PC-3 (cell line): ENCODE measurements at regions not wholly inside any gene's neighbourhood (a gene's known extent, or its start where the extent isn't known, plus 50 kb on each side); places are given as distances from the start of the nearest gene placed in this dataset.

ENCODE experiments used
- ATAC-seq: fragments of 200-7000 bp; cut with Tn5 transposase; 2 replicates; pipeline ENCODE4 v1.9.1; 2020; ENCODE audit warnings: mild to moderate bottlenecking, moderate library complexity
- BruUV-seq: library from RNA; stranded (reverse); fragments of 400-500 nt; replicated peaks from 2 replicates; lab custom pipeline; 2021; lab: Mats Ljungman, UMichigan
- CTCF ChIA-PET: fragments of 300-600 bp; sonication (Branson Sonifier 250); formaldehyde crosslinking; loops from one replicate; lab custom pipeline; 2022; ENCODE audit warnings: antibody characterized with exemption; lab: Charles Lee
- POLR2A ChIA-PET: fragments of 300-600 bp; sonication (Branson Sonifier 250); formaldehyde crosslinking; loops from one replicate; lab custom pipeline; 2022; ENCODE audit warnings: antibody characterized with exemption; ENCODE audit not compliant: unreplicated experiment; lab: Charles Lee
- DNase-seq: peaks from one replicate; pipeline ENCODE4 v3.0.0-alpha.2; 2015
- H2AFZ ChIP-seq: fragments of 300-600 bp; sonication (generic); 2 replicates; pipeline ENCODE4 v1.6.0; 2016; ENCODE audit warnings: antibody characterized with exemption, low read length
- H3F3A ChIP-seq: fragments of 300-600 bp; sonication (generic); one replicate; pipeline ENCODE4 v1.6.0; 2017; ENCODE audit warnings: antibody characterized with exemption, low read length, control low read depth, mild to moderate bottlenecking; ENCODE audit not compliant: unreplicated experiment
- H3K27ac ChIP-seq: fragments of 300-600 bp; sonication (generic); 2 replicates; pipeline ENCODE4 v1.5.1; 2016; ENCODE audit warnings: mild to moderate bottlenecking, low read length
- H3K27me3 ChIP-seq: fragments of 300-600 bp; sonication (generic); 2 replicates; pipeline ENCODE4 v1.6.1; 2016; ENCODE audit warnings: low read length, mixed read lengths
- H3K36me3 ChIP-seq: fragments of 300-600 bp; sonication (generic); 2 replicates; pipeline ENCODE4 v1.6.1; 2016; ENCODE audit warnings: low read depth, mixed run types, low read length, mixed read lengths
- H3K4me1 ChIP-seq: fragments of 300-600 bp; sonication (generic); 2 replicates; pipeline ENCODE4 v1.5.1; 2016; ENCODE audit warnings: low read length; ENCODE audit not compliant: insufficient read depth
- H3K4me2 ChIP-seq: fragments of 300-600 bp; sonication (generic); 2 replicates; pipeline ENCODE4 v1.6.0; 2016; ENCODE audit warnings: low read length
- H3K4me3 ChIP-seq: fragments of 300-600 bp; sonication (generic); 2 replicates; pipeline ENCODE4 v1.5.1; 2016; ENCODE audit warnings: mild to moderate bottlenecking, low read length, mixed read lengths
- H3K79me2 ChIP-seq: fragments of 300-600 bp; sonication (generic); 2 replicates; pipeline ENCODE4 v1.6.1; 2017; ENCODE audit warnings: low read length, mixed read lengths
- H3K9ac ChIP-seq: fragments of 300-600 bp; sonication (generic); 2 replicates; pipeline ENCODE4 v1.6.0; 2016; ENCODE audit warnings: mild to moderate bottlenecking, low read length
- H3K9me2 ChIP-seq: fragments of 300-600 bp; sonication (generic); replicated peaks from 2 replicates; pipeline ENCODE4 v1.6.1; 2016; ENCODE audit warnings: mixed run types, low read length, mixed read lengths
- H3K9me3 ChIP-seq: fragments of 300-600 bp; sonication (generic); 2 replicates; pipeline ENCODE4 v1.6.1; 2016; ENCODE audit warnings: low read length, mixed read lengths
- H4K20me1 ChIP-seq: fragments of 300-600 bp; sonication (generic); 2 replicates; pipeline ENCODE4 v1.6.1; 2016; ENCODE audit warnings: low read length, mixed read lengths
- EZH2 ChIP-seq: fragments of 300-600 bp; sonication (generic); IDR thresholded peaks from one replicate; pipeline ENCODE4 v1.6.1; 2017; ENCODE audit warnings: antibody characterized with exemption, mild to moderate bottlenecking, low read length; ENCODE audit not compliant: unreplicated experiment
- EZH2phosphoT487 ChIP-seq: fragments of 300-600 bp; sonication (generic); IDR thresholded peaks from 2 replicates; pipeline ENCODE4 v1.6.1; 2018; ENCODE audit warnings: mild to moderate bottlenecking, antibody characterized with exemption, low read length, borderline replicate concordance
- intact Hi-C: fragments of 100-400 bp; cut with micrococcal nuclease; formaldehyde crosslinking; loops from 2 replicates; pipeline ENCODE4 v1.9.0; 2023
- TF ChIP-seq, protein P1 (sequence below): fragments of 300-600 bp; sonication (generic); conservative IDR thresholded peaks from 2 replicates; pipeline ENCODE4 v1.5.1; 2017; ENCODE audit warnings: antibody characterized with exemption, low read depth, mild to moderate bottlenecking, low read length

DNA sequence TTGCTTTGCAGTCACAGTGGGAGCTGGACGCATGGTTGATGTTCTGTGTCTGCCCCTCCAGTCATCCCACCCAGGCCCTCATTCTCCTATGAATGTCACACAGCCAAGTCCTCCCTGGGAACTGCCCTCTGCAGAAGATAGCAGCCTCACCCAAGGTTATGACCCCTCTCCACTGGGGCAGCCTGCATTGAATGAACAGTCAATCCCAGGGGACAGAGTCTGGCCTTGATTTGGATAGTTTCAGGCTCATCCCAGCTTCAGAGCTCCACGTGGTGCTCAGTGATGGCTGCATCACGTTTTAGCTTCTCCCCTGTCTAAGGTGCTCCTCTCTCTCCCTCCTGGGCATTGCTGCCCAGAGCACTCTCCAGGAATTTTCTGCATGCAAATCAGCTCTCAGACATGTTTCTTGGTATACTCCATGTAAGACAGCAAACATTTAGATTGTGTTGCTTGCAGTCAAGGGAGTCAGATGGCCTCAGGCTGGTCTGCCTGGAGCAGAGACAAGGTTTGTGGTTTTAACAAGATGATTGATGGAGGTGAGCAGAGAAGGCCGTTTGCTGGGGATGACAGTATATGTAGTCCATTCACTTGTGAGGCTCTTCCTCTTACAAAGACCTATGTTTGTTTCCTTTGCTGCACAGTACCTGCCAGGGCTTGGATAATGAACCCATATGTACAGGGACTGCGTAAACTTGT, 56.1 kb upstream of the MSX1 start:
- H3K4me3 ChIP-seq: no peak overlapping the region
- no peak for ATAC-seq
- H2AFZ ChIP-seq: no peak overlapping the region
- no peaks in the 10 kb centered on the region for H3K36me3 ChIP-seq
- no peak overlapping the region for H3K9ac ChIP-seq
- H3K9me2 ChIP-seq: no peaks in the 10 kb centered on the region
- no TSS peak for BruUV-seq
- H3K79me2 ChIP-seq: no peaks in the 10 kb centered on the region
- ChIA-PET CTCF (no interaction called here), POLR2A (no interaction called here)
- H4K20me1 ChIP-seq: no peaks in the 10 kb centered on the region
- H3K9me3 ChIP-seq: no peaks in the 10 kb centered on the region
- no peak overlapping the region for H3K4me2 ChIP-seq
- H3K27me3 ChIP-seq: peaks cover 13% of the 10 kb centered on the region; the same call in 1 of the 2 replicates
- H3F3A ChIP-seq: no peaks in the 10 kb centered on the region
- DNase-seq: no peak
- H3K27ac ChIP-seq: no peak overlapping the region
- H3K4me1 ChIP-seq: no peaks in the 10 kb centered on the region
- intact Hi-C loops: no loop called here
- TF ChIP-seq, protein P1, sequence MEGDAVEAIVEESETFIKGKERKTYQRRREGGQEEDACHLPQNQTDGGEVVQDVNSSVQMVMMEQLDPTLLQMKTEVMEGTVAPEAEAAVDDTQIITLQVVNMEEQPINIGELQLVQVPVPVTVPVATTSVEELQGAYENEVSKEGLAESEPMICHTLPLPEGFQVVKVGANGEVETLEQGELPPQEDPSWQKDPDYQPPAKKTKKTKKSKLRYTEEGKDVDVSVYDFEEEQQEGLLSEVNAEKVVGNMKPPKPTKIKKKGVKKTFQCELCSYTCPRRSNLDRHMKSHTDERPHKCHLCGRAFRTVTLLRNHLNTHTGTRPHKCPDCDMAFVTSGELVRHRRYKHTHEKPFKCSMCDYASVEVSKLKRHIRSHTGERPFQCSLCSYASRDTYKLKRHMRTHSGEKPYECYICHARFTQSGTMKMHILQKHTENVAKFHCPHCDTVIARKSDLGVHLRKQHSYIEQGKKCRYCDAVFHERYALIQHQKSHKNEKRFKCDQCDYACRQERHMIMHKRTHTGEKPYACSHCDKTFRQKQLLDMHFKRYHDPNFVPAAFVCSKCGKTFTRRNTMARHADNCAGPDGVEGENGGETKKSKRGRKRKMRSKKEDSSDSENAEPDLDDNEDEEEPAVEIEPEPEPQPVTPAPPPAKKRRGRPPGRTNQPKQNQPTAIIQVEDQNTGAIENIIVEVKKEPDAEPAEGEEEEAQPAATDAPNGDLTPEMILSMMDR: no peak
- no peak for TF ChIP-seq EZH2
- no peak for TF ChIP-seq EZH2phosphoT487

DNA sequence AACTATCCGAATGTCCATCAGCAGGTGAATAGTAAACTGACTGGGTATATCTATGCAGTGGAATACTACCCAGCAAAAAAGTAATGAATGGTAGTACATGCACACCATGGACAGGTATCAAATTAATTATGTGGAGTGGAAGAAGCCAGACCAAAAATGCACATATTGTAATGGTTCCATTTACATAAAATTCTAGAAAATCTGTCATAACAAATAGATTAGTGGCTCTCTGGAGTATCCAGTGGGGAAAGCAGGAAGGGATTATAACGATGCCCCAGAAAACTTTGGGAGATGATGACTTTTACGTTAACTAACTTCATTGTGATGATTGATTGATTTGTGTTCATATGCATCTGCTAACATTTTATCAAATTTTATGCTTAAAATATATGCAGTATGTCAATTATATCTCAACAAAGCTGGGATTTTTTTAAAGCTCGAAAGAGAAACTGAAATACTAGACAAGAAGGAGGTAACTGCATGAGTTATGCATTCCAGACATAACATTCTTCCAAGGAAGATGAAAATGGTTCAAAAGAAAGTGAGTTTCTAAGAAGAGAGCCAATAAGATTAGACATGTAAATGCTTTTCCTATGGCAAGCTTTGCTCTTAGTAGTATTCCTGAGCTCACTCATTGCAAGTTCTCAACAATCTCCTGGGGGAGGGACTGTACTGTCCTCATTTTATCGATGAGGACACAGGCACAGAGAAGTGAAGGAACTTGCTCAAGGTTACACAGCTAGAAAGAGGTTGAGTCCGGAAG, 58.6 kb upstream of the MSX1 start:
- Histone ChIP-seq H3K9ac (no peak overlapping the region), H3K27me3 (peaks cover 25% of the 10 kb centered on the region; the same call in 1 of the 2 replicates), H3K9me2 (no peaks in the 10 kb centered on the region), H3K9me3 (no peaks in the 10 kb centered on the region), H3K4me1 (no peaks in the 10 kb centered on the region), H3K36me3 (no peaks in the 10 kb centered on the region), H3F3A (no peaks in the 10 kb centered on the region), H4K20me1 (no peaks in the 10 kb centered on the region), H3K4me3 (no peak overlapping the region), H3K79me2 (no peaks in the 10 kb centered on the region), H3K4me2 (no peak overlapping the region), H3K27ac (no peak overlapping the region), H2AFZ (no peak overlapping the region)
- CTCF ChIA-PET: no interaction called here
- intact Hi-C loops: no loop called here
- no TSS peak for BruUV-seq
- POLR2A ChIA-PET: no interaction called here
- DNase-seq: no peak
- TF ChIP-seq EZH2phosphoT487 (no peak), EZH2 (no peak)
- TF ChIP-seq, protein P1: no peak
- no peak for ATAC-seq

DNA sequence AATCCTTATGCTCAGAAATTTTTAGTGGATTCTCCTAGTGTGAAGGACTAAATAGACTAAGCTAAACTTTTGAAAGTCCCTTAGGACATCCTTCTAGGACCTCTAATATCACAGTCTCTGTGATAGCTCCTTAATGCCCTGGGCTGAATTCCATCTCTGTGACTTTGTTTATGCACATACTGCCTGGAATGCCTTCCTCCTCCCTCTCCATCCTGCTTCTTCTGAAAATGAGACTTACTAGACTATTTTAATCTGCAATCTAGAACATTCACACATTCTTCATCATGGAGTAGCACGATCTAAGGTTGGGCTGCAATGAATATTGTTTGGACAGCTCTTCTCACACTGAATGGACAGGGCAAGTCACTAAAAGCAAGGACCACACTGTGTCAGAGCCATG, 65.0 kb upstream of the MSX1 start:
- Histone ChIP-seq H3K9me2 (no peaks in the 10 kb centered on the region), H3K9ac (no peak overlapping the region), H3F3A (no peaks in the 10 kb centered on the region), H3K27me3 (peaks cover 24% of the 10 kb centered on the region; the same call in 1 of the 2 replicates), H3K4me2 (no peak overlapping the region), H4K20me1 (no peaks in the 10 kb centered on the region), H2AFZ (no peak overlapping the region), H3K36me3 (no peaks in the 10 kb centered on the region), H3K79me2 (no peaks in the 10 kb centered on the region), H3K9me3 (no peaks in the 10 kb centered on the region), H3K4me3 (no peak overlapping the region), H3K27ac (no peak overlapping the region), H3K4me1 (no peaks in the 10 kb centered on the region)
- DNase-seq (no peak), ATAC-seq (no peak)
- TF ChIP-seq, protein P1: no peak
- TF ChIP-seq EZH2phosphoT487: no peak
- no peak for TF ChIP-seq EZH2
- intact Hi-C loops: no loop called here
- no TSS peak for BruUV-seq
- ChIA-PET CTCF (no interaction called here), POLR2A (no interaction called here)
